Natural killer cell (primary cell): ENCODE measurements at regions not wholly inside any gene's neighbourhood (a gene's known extent, or its start where the extent isn't known, plus 50 kb on each side); places are given as distances from the start of the nearest gene placed in this dataset.

Source experiments
- ATAC-seq, 3 donors: fragments of 150-1000 bp in 2 of 3; fragments of 200-7000 bp in 1 of 3; cut with Tn5 transposase; 1 replicate in 1 of 3; 2 replicates in 2 of 3; pipeline ENCODE4 v1.10.0; 2021; ENCODE audit warnings: mild to moderate bottlenecking in 2 of 3, moderate library complexity in 2 of 3
- DNase-seq, 2 donors: peaks; one replicate each; pipeline versions ENCODE4 v3.0.0 to v3.0.0-alpha.2; 2013 to 2021; ENCODE audit warnings: mixed read lengths in 1 of 2
- H3K27ac ChIP-seq: one replicate; pipeline ENCODE4 v1.5.1; 2013; ENCODE audit warnings: mild to moderate bottlenecking, low read length
- H3K27me3 ChIP-seq: one replicate; pipeline ENCODE4 v1.6.1; 2013; ENCODE audit warnings: low read length; ENCODE audit not compliant: control insufficient read depth, insufficient read depth
- H3K36me3 ChIP-seq: one replicate; pipeline ENCODE4 v1.6.1; 2013; ENCODE audit warnings: low read length; ENCODE audit not compliant: control insufficient read depth, insufficient read depth
- H3K4me1 ChIP-seq: one replicate; pipeline ENCODE4 v1.6.1; 2013; ENCODE audit warnings: low read length; ENCODE audit not compliant: control insufficient read depth, insufficient read depth
- H3K4me3 ChIP-seq: one replicate; pipeline ENCODE4 v1.5.1; 2013; ENCODE audit warnings: low read length
- H3K9me3 ChIP-seq: one replicate; pipeline ENCODE4 v1.6.1; 2013; ENCODE audit warnings: low read length; ENCODE audit not compliant: control insufficient read depth, insufficient read depth
- H3K27ac Mint-ChIP-seq, 2 donors: one replicate each; pipeline ENCODE4 v1.8.0; 2022; ENCODE audit warnings: mild to moderate bottlenecking in 2 of 2, mixed read lengths in 2 of 2, moderate library complexity in 1 of 2
- H3K27me3 Mint-ChIP-seq, 2 donors: one replicate each; pipeline ENCODE4 v1.8.0; 2022; ENCODE audit warnings: low read depth in 2 of 2, mixed read lengths in 2 of 2
- H3K36me3 Mint-ChIP-seq: one replicate; pipeline ENCODE4 v1.8.0; 2022; ENCODE audit warnings: mixed read lengths
- H3K4me1 Mint-ChIP-seq, 2 donors: one replicate each; pipeline ENCODE4 v1.8.0; 2022; ENCODE audit warnings: mixed read lengths in 2 of 2
- H3K4me3 Mint-ChIP-seq: one replicate; pipeline ENCODE4 v1.8.0; 2022; ENCODE audit warnings: mild to moderate bottlenecking, moderate library complexity, mixed read lengths
- H3K9me3 Mint-ChIP-seq, 2 donors: one replicate each; pipeline ENCODE4 v1.8.0; 2022; ENCODE audit warnings: mixed read lengths in 2 of 2
- CTCF ChIP-seq: fragments of 200-600 bp; IDR thresholded peaks from one replicate; pipeline ENCODE4 v1.8.0; 2022; ENCODE audit warnings: antibody characterized with exemption
- WGBS: methylation state at CpG from one replicate; pipeline ENCODE4 v1.1.7; 2013; ENCODE audit warnings: missing lambda C conversion rate; ENCODE audit not compliant: insufficient coverage; 5-methylcytosine and 5-hydroxymethylcytosine counted together
- intact Hi-C: fragments of 100-400 bp; cut with micrococcal nuclease; formaldehyde crosslinking; loops from one replicate; pipeline ENCODE4 v1.14.2; 2022

GRCh38 chr20:40416274-40416673 is 272.8 kb downstream of the MAFB start:
- no peaks in the 10 kb centered on the region for H3K27me3 ChIP-seq
- no peaks in the 10 kb centered on the region for H3K4me1 ChIP-seq
- H3K36me3 ChIP-seq: no peaks in the 10 kb centered on the region
- WGBS: no CpG with 5 or more reads among the region's 1 CpG
- Mint-ChIP-seq H3K9me3 (peaks cover 0 to 3% of the 10 kb centered on the region in 2 donors), H3K27me3 (peaks cover 2 to 18% of the 10 kb centered on the region in 2 donors), H3K36me3 (no peaks in the 10 kb centered on the region), H3K27ac (no peak overlapping the region), H3K4me1 (no peaks in the 10 kb centered on the region), H3K4me3 (no peak overlapping the region)
- intact Hi-C loops: no loop called here
- H3K9me3 ChIP-seq: no peaks in the 10 kb centered on the region
- H3K27ac ChIP-seq: no peak overlapping the region
- ATAC-seq (no peak), DNase-seq (no peak)
- TF ChIP-seq CTCF: no peak
- no peak overlapping the region for H3K4me3 ChIP-seq

DNA sequence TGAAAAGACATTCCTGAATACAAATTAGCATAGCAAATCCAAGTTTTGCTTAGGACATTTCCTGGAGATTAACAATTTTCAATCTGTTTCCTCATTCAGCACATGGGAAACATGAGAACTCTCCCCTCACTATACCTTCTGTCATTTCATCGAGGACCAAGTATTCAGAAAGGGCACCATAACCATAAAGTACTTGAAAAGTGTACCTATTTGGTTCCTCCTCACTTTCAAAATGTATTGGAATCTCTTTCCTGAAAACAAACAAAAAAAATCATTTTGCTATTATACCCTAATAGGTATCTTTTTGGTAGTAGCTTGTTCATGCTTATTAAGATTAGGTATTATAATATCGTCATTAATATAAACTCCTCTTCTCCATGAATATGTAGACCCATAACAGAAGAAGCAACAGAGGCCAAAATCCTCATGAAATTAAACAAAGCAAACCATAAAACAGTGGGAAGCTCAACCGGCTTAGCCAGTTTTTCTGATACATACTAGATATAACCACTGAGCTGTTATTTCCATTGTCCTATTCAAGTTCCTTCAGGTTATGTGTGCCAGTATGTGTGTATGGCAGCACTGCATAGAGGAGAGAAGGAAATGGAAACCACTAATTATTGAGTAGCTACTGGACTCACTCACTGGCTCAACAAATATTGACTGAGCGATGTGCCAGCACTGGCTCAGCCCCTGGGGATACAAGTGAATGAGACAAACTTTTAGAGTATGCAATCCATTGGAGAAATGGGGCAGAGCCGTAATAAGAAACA is 274.0 kb downstream of the MAFB start:
- ATAC-seq (no peak), DNase-seq (no peak)
- Mint-ChIP-seq H3K27ac (no peak overlapping the region), H3K4me1 (no peaks in the 10 kb centered on the region), H3K4me3 (no peak overlapping the region), H3K36me3 (no peaks in the 10 kb centered on the region), H3K9me3 (peaks cover 0 to 3% of the 10 kb centered on the region in 2 donors), H3K27me3 (peaks cover 0 to 8% of the 10 kb centered on the region in 2 donors)
- Histone ChIP-seq H3K4me3 (no peak overlapping the region), H3K4me1 (no peaks in the 10 kb centered on the region), H3K27ac (no peak overlapping the region), H3K9me3 (no peaks in the 10 kb centered on the region), H3K27me3 (no peaks in the 10 kb centered on the region), H3K36me3 (no peaks in the 10 kb centered on the region)
- intact Hi-C loops: no loop called here
- no peak for TF ChIP-seq CTCF
- 94% methylated on average over 3 of the region's 5 CpGs for WGBS

GRCh38 chr20:40410028-40410427 is 279.0 kb downstream of the MAFB start:
- no peaks in the 10 kb centered on the region for H3K4me1 ChIP-seq
- intact Hi-C loops: no loop called here
- no peak overlapping the region for H3K27ac ChIP-seq
- TF ChIP-seq CTCF: no peak
- no peaks in the 10 kb centered on the region for H3K27me3 ChIP-seq
- no peak overlapping the region for H3K4me3 ChIP-seq
- no peaks in the 10 kb centered on the region for H3K36me3 Mint-ChIP-seq
- WGBS: 71% methylated on average over 3 of the region's 3 CpGs
- no peaks in the 10 kb centered on the region for H3K4me1 Mint-ChIP-seq
- H3K4me3 Mint-ChIP-seq: no peak overlapping the region
- no peak overlapping the region for H3K27ac Mint-ChIP-seq
- peaks cover 3 to 6% of the 10 kb centered on the region in 2 donors for H3K27me3 Mint-ChIP-seq
- H3K9me3 ChIP-seq: no peaks in the 10 kb centered on the region
- H3K9me3 Mint-ChIP-seq: no peaks in the 10 kb centered on the region
- DNase-seq (no peak), ATAC-seq (no peak)
- no peaks in the 10 kb centered on the region for H3K36me3 ChIP-seq

DNA sequence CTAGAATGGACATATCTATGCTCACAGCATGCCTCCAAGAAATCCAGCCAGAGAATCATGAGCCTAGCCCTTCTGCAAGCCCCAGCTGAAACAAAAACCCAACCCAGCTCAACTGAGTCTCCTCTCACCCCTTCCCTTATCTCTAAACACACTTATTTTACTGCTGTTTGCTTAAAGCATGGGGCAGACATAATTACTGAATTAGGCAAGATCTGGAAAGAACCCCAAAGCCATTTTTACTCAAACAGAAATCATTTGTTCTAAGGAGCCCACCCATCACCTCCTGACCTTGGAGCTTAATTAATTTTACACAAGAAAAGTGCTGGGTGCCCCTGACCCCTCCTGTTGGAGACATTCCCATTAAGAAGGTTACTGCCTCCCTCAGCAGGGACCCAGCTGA is 291.6 kb downstream of the MAFB start:
- Histone ChIP-seq H3K4me1 (no peaks in the 10 kb centered on the region), H3K36me3 (no peaks in the 10 kb centered on the region), H3K9me3 (no peaks in the 10 kb centered on the region), H3K4me3 (no peak overlapping the region), H3K27me3 (no peaks in the 10 kb centered on the region), H3K27ac (no peak overlapping the region)
- intact Hi-C loops: no loop called here
- Mint-ChIP-seq H3K36me3 (no peaks in the 10 kb centered on the region), H3K4me3 (no peak overlapping the region), H3K27me3 (no peaks in the 10 kb centered on the region), H3K4me1 (no peaks in the 10 kb centered on the region), H3K9me3 (no peaks in the 10 kb centered on the region), H3K27ac (no peak overlapping the region)
- DNase-seq (no peak), ATAC-seq (no peak)
- TF ChIP-seq CTCF: no peak
